Smooth muscle cell (in vitro differentiated cells): ENCODE measurements at regions not wholly inside any gene's neighbourhood (a gene's known extent, or its start where the extent isn't known, plus 50 kb on each side); places are given as distances from the start of the nearest gene placed in this dataset.

Experiments used
- DNase-seq: peaks from one replicate; lab custom pipeline; 2025; ENCODE audit not compliant: unreplicated experiment; lab: John Stamatoyannopoulos, UW
- H2AFZ ChIP-seq: fragments of 200-600 bp; sonication (generic); 2 replicates; pipeline ENCODE4 v1.6.0; 2016; ENCODE audit warnings: antibody characterized with exemption, low read depth, mild to moderate bottlenecking
- H3F3A ChIP-seq: fragments of 200-600 bp; sonication (generic); 2 replicates; pipeline ENCODE4 v1.6.0; 2017; ENCODE audit warnings: antibody characterized with exemption, low read depth
- H3K27ac ChIP-seq: fragments of 200-600 bp; sonication (generic); 2 replicates; pipeline ENCODE4 v1.5.1; 2016; ENCODE audit warnings: low read depth, mild to moderate bottlenecking
- H3K27me3 ChIP-seq: fragments of 200-600 bp; sonication (generic); 2 replicates; pipeline ENCODE4 v1.6.1; 2016; ENCODE audit warnings: low read depth, mild to moderate bottlenecking
- H3K36me3 ChIP-seq: fragments of 200-600 bp; sonication (generic); 2 replicates; pipeline ENCODE4 v1.5.1; 2016; ENCODE audit warnings: low read depth
- H3K4me1 ChIP-seq: fragments of 200-600 bp; sonication (generic); 2 replicates; pipeline ENCODE4 v1.5.1; 2016; ENCODE audit warnings: low read depth
- H3K4me2 ChIP-seq: fragments of 200-600 bp; sonication (generic); 2 replicates; pipeline ENCODE4 v1.6.0; 2016; ENCODE audit warnings: mild to moderate bottlenecking
- H3K4me3 ChIP-seq: fragments of 200-600 bp; sonication (generic); 2 replicates; pipeline ENCODE4 v1.5.1; 2016; ENCODE audit warnings: mild to moderate bottlenecking
- H3K79me2 ChIP-seq: fragments of 200-600 bp; sonication (generic); 2 replicates; pipeline ENCODE4 v1.6.0; 2016; ENCODE audit warnings: low read depth, mild to moderate bottlenecking
- H3K9ac ChIP-seq: fragments of 200-600 bp; sonication (generic); 2 replicates; pipeline ENCODE4 v1.6.0; 2016; ENCODE audit warnings: low read depth
- H3K9me3 ChIP-seq: fragments of 200-600 bp; sonication (generic); replicated peaks from 2 replicates; pipeline ENCODE4 v1.5.1; 2016; ENCODE audit warnings: low read depth
- H4K20me1 ChIP-seq: fragments of 200-600 bp; sonication (generic); 2 replicates; pipeline ENCODE4 v1.6.0; 2016; ENCODE audit warnings: low read depth
- CTCF ChIP-seq: fragments of 200-600 bp; sonication (generic); IDR thresholded peaks from 2 replicates; pipeline ENCODE4 v1.5.1; 2017; ENCODE audit warnings: borderline replicate concordance, mild to moderate bottlenecking, antibody characterized with exemption; ENCODE audit not compliant: insufficient read depth, poor library complexity, severe bottlenecking
- WGBS: methylation state at CpG from one replicate; pipeline ENCODE4 v1.1.7; 2016; ENCODE audit warnings: low lambda C conversion rate; 5-methylcytosine and 5-hydroxymethylcytosine counted together

- H3K36me3 ChIP-seq: no peaks in the 10 kb centered on the region
- H3K79me2 ChIP-seq: no peaks in the 10 kb centered on the region
- no peak overlapping the region for H3K9ac ChIP-seq
- H3K4me2 ChIP-seq: no peak overlapping the region
- H3K4me3 ChIP-seq: no peak overlapping the region
- H3K9me3 ChIP-seq: no peaks in the 10 kb centered on the region
- no peak overlapping the region for H3K27ac ChIP-seq
- H2AFZ ChIP-seq: no peak overlapping the region
- 31% methylated on average over 8 of the region's 8 CpGs for WGBS
- H4K20me1 ChIP-seq: no peaks in the 10 kb centered on the region
- H3F3A ChIP-seq: no peaks in the 10 kb centered on the region
- H3K27me3 ChIP-seq: no peaks in the 10 kb centered on the region
- H3K4me1 ChIP-seq: no peaks in the 10 kb centered on the region
- no peak for DNase-seq
- TF ChIP-seq CTCF: no peak
Observed at GRCh38 chr2:8551622-8552074, 130.2 kb upstream of the ID2 start.

DNA sequence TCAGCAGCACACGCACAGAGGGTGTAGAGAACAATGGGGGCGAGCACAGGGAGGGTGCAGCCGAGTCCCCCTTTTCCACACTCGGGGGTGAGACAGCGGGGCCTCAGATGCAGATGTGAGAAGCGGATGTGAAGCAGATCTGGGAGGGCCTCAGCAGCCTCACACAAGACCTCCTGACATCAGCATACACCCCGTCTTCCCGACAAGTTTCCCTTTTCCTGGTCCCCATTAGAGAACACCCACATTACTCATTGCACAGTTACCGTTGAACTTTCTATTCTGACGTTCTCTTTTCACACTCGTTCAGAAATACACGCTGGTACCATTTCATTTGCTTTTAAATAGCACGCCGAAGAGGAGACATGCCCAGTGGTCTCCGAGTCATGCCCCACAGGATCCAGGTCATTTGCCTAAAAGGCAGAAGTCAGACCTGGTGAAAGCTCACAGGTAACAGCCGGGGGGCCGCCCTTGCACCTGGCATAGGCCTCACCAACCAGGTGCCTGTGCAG lies 129.5 kb upstream of the ID2 start:
- Histone ChIP-seq H3K9ac (no peak overlapping the region), H3K27ac (no peak overlapping the region), H3K4me2 (no peak overlapping the region), H3K36me3 (no peaks in the 10 kb centered on the region), H3K4me3 (no peak overlapping the region), H3F3A (no peaks in the 10 kb centered on the region), H3K79me2 (no peaks in the 10 kb centered on the region), H3K4me1 (no peaks in the 10 kb centered on the region), H3K9me3 (no peaks in the 10 kb centered on the region), H3K27me3 (no peaks in the 10 kb centered on the region), H4K20me1 (no peaks in the 10 kb centered on the region), H2AFZ (no peak overlapping the region)
- WGBS: 92% methylated on average over 17 of the region's 17 CpGs
- DNase-seq: no peak
- TF ChIP-seq CTCF: no peak

DNA sequence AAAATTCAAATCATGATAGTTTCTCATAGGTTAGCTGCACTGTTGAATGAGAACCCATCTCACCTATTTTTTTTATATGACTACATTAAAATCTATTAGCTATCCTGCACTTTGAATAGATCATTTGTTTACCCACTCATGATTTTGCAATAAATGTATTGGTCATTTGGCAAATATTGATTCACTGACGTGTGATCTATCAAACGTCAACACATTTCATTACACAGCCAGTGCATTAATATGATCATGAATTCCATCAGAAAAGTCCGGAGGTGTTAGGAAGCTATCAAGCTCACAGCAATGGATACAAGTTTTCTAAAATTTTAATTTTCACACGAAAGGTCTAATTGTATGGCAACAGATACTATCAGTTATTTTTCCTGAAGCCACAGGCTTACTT lies 128.2 kb upstream of the ID2 start:
- H3K27me3 ChIP-seq: no peaks in the 10 kb centered on the region
- no peaks in the 10 kb centered on the region for H3K4me1 ChIP-seq
- H4K20me1 ChIP-seq: no peaks in the 10 kb centered on the region
- TF ChIP-seq CTCF: no peak
- H3F3A ChIP-seq: no peaks in the 10 kb centered on the region
- no peak overlapping the region for H3K27ac ChIP-seq
- H3K9ac ChIP-seq: no peak overlapping the region
- no peak overlapping the region for H3K4me3 ChIP-seq
- H3K4me2 ChIP-seq: no peak overlapping the region
- no peaks in the 10 kb centered on the region for H3K9me3 ChIP-seq
- no peak for DNase-seq
- H3K36me3 ChIP-seq: no peaks in the 10 kb centered on the region
- no peaks in the 10 kb centered on the region for H3K79me2 ChIP-seq
- H2AFZ ChIP-seq: no peak overlapping the region
- WGBS: 97% methylated on average over 4 of the region's 4 CpGs

DNA sequence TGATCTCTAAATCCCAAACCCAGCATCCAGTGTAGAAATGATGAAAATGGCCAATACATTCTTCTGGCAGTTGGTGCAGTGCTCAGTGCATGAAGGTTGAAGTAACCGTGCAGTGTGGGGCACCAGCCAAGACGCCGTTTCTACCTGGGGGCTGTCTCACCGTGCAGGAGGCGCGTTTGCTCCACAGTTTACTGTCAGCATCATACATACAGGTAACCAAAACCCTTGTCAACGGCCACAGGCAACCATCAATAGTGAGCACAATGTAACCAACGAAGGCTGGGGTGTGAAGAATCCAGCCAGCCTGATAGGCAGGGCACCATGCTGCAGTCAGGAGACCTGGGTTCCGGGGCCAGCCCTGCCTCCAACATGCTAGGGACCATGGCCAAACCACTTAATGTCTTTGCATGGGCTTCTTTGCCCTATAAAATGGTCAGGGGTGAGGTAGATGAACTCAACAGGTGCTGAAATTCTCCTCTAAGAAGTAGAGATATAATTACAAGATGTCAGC lies 127.5 kb upstream of the ID2 start:
- 92% methylated on average over 9 of the region's 9 CpGs for WGBS
- TF ChIP-seq CTCF: no peak
- no peaks in the 10 kb centered on the region for H3K36me3 ChIP-seq
- no peak overlapping the region for H3K4me2 ChIP-seq
- no peak overlapping the region for H2AFZ ChIP-seq
- no peaks in the 10 kb centered on the region for H3K79me2 ChIP-seq
- no peak overlapping the region for H3K9ac ChIP-seq
- H3K27ac ChIP-seq: no peak overlapping the region
- DNase-seq: no peak
- no peak overlapping the region for H3K4me3 ChIP-seq
- no peaks in the 10 kb centered on the region for H3K27me3 ChIP-seq
- no peaks in the 10 kb centered on the region for H3K9me3 ChIP-seq
- no peaks in the 10 kb centered on the region for H3F3A ChIP-seq
- H4K20me1 ChIP-seq: no peaks in the 10 kb centered on the region
- no peaks in the 10 kb centered on the region for H3K4me1 ChIP-seq
